NCI-H2029 treated with DMSO at 0.1 percent for 48 hours (cell line): ENCODE measurements at regions not wholly inside any gene's neighbourhood (a gene's known extent, or its start where the extent isn't known, plus 50 kb on each side); places are given as distances from the start of the nearest gene placed in this dataset.

ENCODE experiments used
- DNase-seq: peaks from one replicate; lab custom pipeline; 2025; lab: John Stamatoyannopoulos, UW

- no peak for DNase-seq
Observed at GRCh38 chr12:97005174-97005573, 98.1 kb downstream of the NEDD1 start.

GRCh38 chr12:97005646-97006045, 98.6 kb downstream of the NEDD1 start:
- no peak for DNase-seq

- DNase-seq, result no peak
Observed at GRCh38 chr12:97006585-97006984, 99.5 kb downstream of the NEDD1 start.

DNA sequence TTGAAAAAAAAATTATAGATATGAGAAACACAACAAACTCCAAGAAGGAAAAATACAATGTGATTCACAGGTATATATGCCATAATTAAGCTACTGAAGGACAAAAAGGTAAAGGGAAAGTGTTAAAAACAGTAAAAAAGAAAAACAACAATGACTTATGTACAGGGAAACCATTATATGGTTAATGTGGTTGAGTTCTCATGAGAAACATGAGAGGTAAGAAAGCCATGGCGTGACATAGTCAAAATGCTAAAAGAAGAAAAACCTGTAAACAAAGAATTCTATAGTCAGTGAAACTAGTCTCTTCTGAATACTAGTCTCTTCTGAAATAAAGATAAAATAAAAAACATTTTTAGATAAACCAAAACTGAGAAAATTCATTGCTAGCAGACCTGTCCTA, 109.1 kb downstream of the NEDD1 start:
- DNase-seq, result no peak

GRCh38 chr12:97017213-97017612, 110.2 kb downstream of the NEDD1 start:
- no peak for DNase-seq

DNA sequence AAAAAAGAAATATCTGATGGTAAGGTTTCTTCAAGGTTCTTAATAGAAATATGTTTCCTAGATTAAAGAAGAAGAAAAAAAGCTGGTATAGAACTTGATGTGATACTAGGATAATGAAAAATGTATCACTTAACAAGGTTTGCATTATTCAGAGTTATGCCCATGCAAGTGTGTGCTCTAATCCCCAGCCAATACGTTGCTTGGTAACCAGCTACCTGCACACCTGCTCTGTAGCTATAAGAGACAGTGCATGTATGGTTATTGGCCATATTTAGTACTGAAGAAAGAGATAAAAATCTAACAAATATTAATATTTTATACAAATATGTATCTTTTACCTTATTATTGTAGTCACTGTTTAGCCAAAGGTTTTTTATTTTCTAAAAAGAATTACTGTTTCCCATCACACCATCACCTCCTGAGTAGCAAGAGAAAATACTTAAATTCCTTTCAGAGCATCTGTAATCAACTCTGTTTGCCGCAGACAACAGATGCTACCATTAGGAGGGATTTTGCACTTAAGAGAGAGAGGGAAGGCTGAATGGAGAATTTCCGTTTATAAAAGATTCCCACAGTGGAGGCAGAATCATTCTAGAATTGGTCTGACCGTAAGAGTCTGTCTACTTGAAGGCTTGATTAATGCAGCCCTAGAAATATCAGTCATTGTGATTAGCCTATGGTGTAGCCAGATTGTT, 115.6 kb downstream of the NEDD1 start:
- DNase-seq, result peak; percentile 24

GRCh38 chr12:97024393-97024792, 117.3 kb downstream of the NEDD1 start:
- DNase-seq, result no peak

DNA sequence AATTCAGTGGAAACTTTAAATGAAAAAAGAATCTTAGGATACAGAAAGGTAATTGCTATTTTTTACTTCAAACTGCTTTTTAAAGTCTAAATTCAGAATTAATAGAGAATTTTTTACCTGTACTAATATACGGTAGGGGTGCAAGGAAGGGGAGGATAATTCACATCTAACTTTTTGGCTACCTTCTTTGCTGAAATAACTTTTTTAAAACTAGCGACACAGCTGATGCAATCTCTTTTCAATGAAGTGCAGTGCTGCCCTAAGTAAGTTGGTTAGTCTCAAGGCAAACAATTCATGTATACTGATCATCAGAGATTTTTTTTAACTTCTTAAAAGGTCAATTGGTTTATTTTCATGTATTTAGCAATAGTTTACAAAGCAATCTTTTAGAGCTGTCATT, 119.8 kb downstream of the NEDD1 start:
- DNase-seq, result no peak

DNA sequence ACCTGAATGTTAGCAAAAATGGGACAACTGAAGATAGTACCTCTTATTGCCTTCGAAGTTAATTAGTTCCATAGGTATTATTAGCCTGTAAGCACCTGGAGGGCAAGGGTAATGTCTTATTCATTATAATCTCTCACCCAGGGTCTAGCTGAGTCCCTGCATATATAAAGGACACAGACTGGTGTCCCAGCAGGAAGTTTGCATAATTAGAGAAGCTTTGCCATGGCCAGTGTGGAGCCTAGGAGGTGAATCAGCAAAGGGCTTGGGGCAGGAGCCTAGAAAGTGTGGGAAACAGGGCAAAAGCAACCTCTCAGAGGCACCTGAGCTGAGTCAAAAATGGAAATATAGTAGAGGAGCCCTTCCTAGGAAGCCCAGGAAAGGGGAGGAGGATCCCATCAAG, 120.4 kb downstream of the NEDD1 start:
- DNase-seq, result no peak

DNA sequence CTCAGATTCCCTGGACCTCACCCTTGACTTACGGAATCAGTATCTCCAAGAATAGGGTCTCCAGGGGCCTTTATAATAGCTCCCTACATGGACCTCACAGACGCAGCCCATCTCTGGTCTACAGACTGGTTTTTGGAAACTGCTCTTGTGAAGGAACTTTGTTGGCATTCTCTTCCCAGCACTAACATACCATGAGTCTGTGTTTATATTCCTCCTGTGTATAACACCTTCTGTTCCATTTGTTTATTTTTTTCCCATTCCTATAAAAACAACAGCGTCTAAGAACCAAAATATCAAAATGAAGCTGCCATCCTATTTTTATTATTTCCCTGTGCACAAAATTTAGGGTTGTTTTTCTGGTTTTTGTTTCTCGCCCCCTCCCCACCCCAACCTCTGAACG, 131.1 kb downstream of the NEDD1 start:
- DNase-seq, result no peak

- no peak for DNase-seq
Observed at GRCh38 chr12:97038834-97039233, 131.8 kb downstream of the NEDD1 start.

- no peak for DNase-seq
Observed at GRCh38 chr12:97046901-97047300, 139.8 kb downstream of the NEDD1 start.

- DNase-seq, result no peak
Observed at GRCh38 chr12:97047361-97047760, 140.3 kb downstream of the NEDD1 start.

GRCh38 chr12:97048421-97049035, 141.5 kb downstream of the NEDD1 start:
- DNase-seq, result no peak

DNA sequence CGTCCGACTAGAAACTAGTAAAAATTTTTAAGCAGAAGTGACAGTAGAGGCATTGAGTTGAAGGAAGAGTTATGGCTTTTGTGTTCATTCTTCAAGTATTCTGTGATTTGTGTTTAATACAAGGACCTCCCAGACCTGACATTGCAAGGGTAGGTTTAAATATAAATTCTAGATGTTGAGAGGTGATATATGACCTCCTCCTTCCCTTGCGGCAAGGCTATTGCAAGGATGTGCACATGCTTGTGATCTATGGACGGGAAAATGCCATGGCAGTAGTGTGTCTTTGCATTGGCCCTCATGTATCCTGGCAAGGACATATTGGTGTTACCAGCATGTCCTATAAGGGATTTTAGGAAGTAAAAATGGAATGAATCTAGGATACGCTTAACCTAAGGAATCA, 143.5 kb downstream of the NEDD1 start:
- DNase-seq, result no peak

DNA sequence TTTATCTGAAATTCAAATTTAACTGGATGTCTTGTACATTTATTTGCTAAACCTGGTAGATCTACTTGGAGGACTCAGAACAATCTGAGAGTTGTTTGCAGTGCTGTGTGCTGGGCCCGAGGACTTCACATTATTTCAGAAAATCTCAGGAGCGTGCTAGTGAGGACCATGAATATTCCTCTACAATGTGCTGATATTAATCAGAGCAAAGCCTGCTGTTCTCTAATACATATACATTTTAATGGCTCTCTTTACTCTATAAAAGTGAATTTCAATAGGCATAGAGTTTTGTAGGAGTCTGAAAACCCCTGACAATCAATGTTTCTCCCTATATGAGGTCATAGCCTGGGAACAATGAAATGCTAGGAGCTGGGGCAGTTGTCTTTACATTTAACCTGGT, 144.3 kb downstream of the NEDD1 start:
- no peak for DNase-seq

GRCh38 chr12:97061171-97061570, 154.1 kb downstream of the NEDD1 start:
- DNase-seq, result no peak

GRCh38 chr12:97063292-97063935, 156.4 kb downstream of the NEDD1 start:
- DNase-seq, result no peak

DNA sequence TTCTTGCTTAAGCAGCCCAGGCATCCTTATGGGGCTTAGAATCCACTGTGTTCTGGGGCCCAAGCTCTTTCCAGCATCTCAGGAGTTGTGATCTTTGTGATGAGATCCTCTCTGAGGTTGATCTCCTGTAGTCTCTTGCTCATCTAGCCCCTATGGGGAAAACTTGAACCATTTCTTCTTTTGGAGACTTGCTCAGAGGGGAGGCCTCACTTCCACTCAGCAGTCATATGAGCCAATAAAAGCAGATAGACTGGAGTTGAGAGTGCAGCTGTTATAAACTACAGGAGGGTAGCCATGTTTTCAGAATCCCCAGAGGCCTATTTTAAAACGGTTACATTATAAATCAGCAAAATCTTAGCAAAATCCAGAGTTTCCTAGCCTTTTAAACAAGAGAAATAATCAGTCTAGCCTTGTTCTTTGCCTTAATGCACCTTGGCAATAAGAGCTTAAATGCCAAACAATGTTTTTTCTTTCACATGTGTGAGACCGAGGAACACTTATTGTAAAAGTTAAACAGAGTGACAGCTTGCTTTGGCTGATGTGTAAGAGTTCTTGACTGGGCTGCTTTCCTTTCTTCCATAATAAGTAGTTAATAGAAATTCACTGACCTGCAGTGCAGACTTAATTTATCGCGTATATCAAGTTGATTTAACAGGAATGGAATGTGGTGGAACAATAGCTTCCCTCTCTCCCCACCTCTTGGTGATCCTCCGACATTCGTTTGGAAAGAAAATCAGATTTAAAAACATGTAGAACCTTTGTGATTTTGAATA, 168.3 kb downstream of the NEDD1 start:
- no peak for DNase-seq

DNA sequence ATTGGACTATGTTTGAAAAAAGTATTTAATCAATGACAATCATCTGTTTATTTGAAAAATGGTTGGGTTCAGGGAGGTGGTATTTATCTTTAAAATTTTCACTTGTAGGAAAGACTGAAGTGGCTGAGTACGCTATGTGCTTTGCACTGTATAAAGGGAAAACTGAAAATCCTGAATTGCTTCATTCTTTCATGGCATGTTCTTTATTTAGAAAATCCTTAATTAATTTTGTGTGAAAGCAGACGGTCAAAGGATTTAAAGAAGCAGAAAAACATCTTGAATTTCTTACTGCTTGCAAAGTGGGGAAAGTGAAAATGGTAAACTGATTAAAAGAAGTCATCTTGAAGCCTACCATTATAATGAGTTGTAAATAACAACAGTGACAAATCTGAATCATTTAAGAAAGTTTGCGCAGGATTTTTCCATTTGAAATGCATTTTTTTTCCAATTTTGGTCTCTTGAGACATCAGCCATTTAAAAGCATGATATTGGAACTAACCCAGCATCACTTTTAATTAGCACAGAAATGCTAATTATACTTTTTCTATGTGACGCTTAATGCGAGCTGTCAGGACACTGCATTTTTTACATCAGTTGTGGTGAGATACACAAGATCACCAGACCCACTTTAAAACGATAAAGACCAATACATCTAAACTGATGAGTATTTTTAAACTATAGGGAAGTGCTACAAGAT, 169.0 kb downstream of the NEDD1 start:
- no peak for DNase-seq

GRCh38 chr12:97076912-97077311, 169.9 kb downstream of the NEDD1 start:
- DNase-seq, result peak; percentile 56

GRCh38 chr12:97082029-97082428, 175.0 kb downstream of the NEDD1 start:
- DNase-seq, result no peak
